HG03175 (cell line): ENCODE measurements at regions not wholly inside any gene's neighbourhood (a gene's known extent, or its start where the extent isn't known, plus 50 kb on each side); places are given as distances from the start of the nearest gene placed in this dataset.
"Not testable (repeated sequence)": the region's sequence is repeated elsewhere in the genome, so short reads cannot be mapped to it uniquely, and the experiment has no call there.

ENCODE experiments used
- ATAC-seq: cut with Tn5 transposase; IDR thresholded peaks from one replicate; pipeline ENCODE4 v1.9.1; 2021; ENCODE audit warnings: mild to moderate bottlenecking, moderate library complexity; ENCODE audit not compliant: unreplicated experiment

- ATAC-seq = not testable (repeated sequence)
Measured at GRCh38 chr7:150169943-150170490, 153.1 kb upstream of the LRRC61 start.

- not testable (repeated sequence) for ATAC-seq
Measured at GRCh38 chr7:150183602-150184001, 139.6 kb upstream of the LRRC61 start.

GRCh38 chr7:150189963-150190362 lies 133.2 kb upstream of the LRRC61 start:
- peak; percentile 86 for ATAC-seq

GRCh38 chr7:150192541-150192940 lies 130.6 kb upstream of the LRRC61 start:
- not testable (repeated sequence) for ATAC-seq

GRCh38 chr7:150193866-150194265 lies 129.3 kb upstream of the LRRC61 start:
- not testable (repeated sequence) for ATAC-seq
